Lower lobe of right lung (tissue), 2 donors: ENCODE measurements at regions not wholly inside any gene's neighbourhood (a gene's known extent, or its start where the extent isn't known, plus 50 kb on each side); places are given as distances from the start of the nearest gene placed in this dataset.
"Not testable (repeated sequence)": the region's sequence is repeated elsewhere in the genome, so short reads cannot be mapped to it uniquely, and the experiment has no call there.

Experiments used
- ATAC-seq, 2 donors: fragments of 200-7000 bp; cut with Tn5 transposase; one replicate each; pipeline ENCODE4 v1.9.1; 2020 to 2022; ENCODE audit warnings: mild to moderate bottlenecking in 2 of 2, moderate library complexity in 2 of 2
- DNase-seq: peaks from one replicate; pipeline ENCODE4 v3.0.0-alpha.2; 2020
- H3K27ac ChIP-seq: fragments of 200-600 bp; one replicate; pipeline ENCODE4 v1.8.0; 2022
- H3K27me3 ChIP-seq: fragments of 200-600 bp; one replicate; pipeline ENCODE4 v1.8.0; 2022; ENCODE audit warnings: low read depth
- H3K36me3 ChIP-seq: fragments of 200-600 bp; one replicate; pipeline ENCODE4 v1.8.0; 2022; ENCODE audit warnings: mild to moderate bottlenecking
- H3K4me1 ChIP-seq: fragments of 200-600 bp; one replicate; pipeline ENCODE4 v1.8.0; 2022
- H3K4me3 ChIP-seq: fragments of 200-600 bp; one replicate; pipeline ENCODE4 v1.8.0; 2022; ENCODE audit warnings: mild to moderate bottlenecking
- H3K9me3 ChIP-seq: fragments of 200-600 bp; one replicate; pipeline ENCODE4 v1.8.0; 2022
- intact Hi-C: fragments of 100-400 bp; cut with DNase I; formaldehyde crosslinking; loops from one replicate; pipeline ENCODE4 v1.11.0; 2022
- TF ChIP-seq, protein P1 (sequence below): fragments of 200-600 bp; IDR thresholded peaks from one replicate; pipeline ENCODE4 v1.8.0; 2022; ENCODE audit warnings: antibody characterized with exemption, mild to moderate bottlenecking
- donor health status: DM: no; HTN: yes; CAD: no; lungs with severe emphysema.

DNA sequence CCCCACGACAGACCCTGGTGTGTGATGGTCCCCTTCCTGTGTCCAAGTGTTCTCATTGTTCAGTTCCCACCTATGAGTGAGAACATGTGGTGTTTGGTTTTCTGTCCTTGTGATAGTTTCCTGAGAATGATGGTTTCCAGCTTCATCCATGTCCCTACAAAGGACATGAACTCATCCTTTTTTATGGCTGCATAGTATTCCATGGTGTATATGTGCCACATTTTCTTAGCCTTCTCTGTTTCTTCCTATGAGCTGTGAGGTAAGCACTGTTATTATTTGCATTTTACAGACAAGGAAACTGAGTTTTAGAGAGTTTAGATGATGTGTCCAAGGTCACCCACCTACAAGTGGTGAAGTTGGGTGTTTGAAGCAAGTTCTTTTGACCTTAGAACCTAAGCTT, 51.1 kb upstream of the BNC1 start:
- H3K9me3 ChIP-seq, H3K27ac ChIP-seq, H3K36me3 ChIP-seq, H3K4me3 ChIP-seq, ATAC-seq, intact Hi-C loops, H3K4me1 ChIP-seq, DNase-seq, H3K27me3 ChIP-seq: not testable (repeated sequence)

DNA sequence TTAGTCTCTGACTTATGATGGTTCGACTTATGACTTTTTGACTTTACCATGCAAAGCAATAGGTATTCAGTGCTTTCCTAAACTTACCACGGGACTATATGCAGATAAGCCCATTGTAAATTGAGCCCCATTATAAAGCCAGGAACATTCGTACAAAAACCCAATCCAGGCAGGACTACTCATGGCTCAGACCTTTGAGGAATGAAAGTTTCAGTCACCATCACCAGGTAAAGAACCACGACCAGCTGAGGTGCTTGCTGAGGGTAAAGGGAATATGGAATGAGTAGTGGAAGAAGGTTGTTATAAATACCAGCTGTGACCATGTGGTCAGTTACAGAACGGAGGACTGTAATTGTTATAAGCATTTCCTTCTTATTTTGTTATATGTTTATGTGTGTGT, 54.9 kb upstream of the BNC1 start:
- intact Hi-C loops, result no loop called here
- DNase-seq, result no peak
- TF ChIP-seq, protein P1, sequence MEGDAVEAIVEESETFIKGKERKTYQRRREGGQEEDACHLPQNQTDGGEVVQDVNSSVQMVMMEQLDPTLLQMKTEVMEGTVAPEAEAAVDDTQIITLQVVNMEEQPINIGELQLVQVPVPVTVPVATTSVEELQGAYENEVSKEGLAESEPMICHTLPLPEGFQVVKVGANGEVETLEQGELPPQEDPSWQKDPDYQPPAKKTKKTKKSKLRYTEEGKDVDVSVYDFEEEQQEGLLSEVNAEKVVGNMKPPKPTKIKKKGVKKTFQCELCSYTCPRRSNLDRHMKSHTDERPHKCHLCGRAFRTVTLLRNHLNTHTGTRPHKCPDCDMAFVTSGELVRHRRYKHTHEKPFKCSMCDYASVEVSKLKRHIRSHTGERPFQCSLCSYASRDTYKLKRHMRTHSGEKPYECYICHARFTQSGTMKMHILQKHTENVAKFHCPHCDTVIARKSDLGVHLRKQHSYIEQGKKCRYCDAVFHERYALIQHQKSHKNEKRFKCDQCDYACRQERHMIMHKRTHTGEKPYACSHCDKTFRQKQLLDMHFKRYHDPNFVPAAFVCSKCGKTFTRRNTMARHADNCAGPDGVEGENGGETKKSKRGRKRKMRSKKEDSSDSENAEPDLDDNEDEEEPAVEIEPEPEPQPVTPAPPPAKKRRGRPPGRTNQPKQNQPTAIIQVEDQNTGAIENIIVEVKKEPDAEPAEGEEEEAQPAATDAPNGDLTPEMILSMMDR, result no peak

DNA sequence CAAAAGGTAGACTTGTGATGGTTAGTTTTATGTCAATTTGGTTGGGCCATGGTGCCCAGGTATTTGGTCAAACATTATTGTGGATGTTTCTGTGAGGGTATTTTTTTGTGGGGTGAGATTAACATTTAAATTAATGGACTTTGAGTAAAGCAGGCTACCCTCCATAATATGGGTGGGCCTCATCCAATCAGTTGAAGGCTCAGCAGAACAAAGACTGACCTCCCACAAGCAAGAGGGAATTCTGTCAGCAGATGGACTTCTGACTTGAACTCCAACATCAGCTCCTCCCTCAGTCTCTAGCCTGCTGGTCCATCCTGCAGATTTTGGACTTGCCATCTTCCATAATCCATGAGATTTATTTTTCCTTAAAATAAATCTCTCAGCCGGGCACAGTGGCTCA, 55.6 kb upstream of the BNC1 start:
- Histone ChIP-seq H3K4me3 (no peak overlapping the region), H3K27me3 (peaks cover 8% of the 10 kb centered on the region), H3K9me3 (no peaks in the 10 kb centered on the region), H3K36me3 (no peaks in the 10 kb centered on the region), H3K4me1 (no peaks in the 10 kb centered on the region), H3K27ac (no peak overlapping the region)
- TF ChIP-seq, protein P1, result no peak
- DNase-seq (no peak), ATAC-seq (no peak)
- intact Hi-C loops, result no loop called here

More for the DNA sequence above, 54.9 kb upstream of the BNC1 start:
- no peak overlapping the region for H3K4me3 ChIP-seq
- no peaks in the 10 kb centered on the region for H3K36me3 ChIP-seq
- no peaks in the 10 kb centered on the region for H3K4me1 ChIP-seq
- H3K27ac ChIP-seq, result no peak overlapping the region
- ATAC-seq, result no peak
- no peaks in the 10 kb centered on the region for H3K9me3 ChIP-seq
- H3K27me3 ChIP-seq, result peaks cover 4% of the 10 kb centered on the region

DNA sequence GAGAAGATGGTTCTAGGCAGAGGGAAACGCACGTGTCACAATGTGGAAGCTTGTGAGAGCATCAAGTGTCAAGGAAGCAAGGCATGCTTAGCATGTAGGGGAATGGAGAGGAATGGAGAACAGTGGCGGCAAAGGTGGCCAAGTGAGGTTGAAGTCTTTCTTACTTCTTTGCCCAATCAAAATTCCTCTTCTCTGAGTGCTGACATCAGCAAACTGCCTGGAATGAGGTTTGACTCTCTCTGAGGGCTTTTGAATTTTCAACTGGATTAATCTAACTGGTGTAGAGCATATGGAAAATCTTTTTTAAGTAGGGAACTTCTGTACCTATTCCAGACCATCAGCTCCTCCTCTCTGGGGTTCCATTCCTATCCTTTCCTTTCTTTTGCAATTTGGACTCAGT, 61.9 kb upstream of the BNC1 start:
- Histone ChIP-seq H3K27ac (no peak overlapping the region), H3K36me3 (no peaks in the 10 kb centered on the region), H3K4me3 (no peak overlapping the region), H3K4me1 (no peaks in the 10 kb centered on the region), H3K9me3 (no peaks in the 10 kb centered on the region), H3K27me3 (peaks cover 10% of the 10 kb centered on the region)
- intact Hi-C loops, result no loop called here
- ATAC-seq (no peak), DNase-seq (no peak)
- TF ChIP-seq, protein P1, result no peak

DNA sequence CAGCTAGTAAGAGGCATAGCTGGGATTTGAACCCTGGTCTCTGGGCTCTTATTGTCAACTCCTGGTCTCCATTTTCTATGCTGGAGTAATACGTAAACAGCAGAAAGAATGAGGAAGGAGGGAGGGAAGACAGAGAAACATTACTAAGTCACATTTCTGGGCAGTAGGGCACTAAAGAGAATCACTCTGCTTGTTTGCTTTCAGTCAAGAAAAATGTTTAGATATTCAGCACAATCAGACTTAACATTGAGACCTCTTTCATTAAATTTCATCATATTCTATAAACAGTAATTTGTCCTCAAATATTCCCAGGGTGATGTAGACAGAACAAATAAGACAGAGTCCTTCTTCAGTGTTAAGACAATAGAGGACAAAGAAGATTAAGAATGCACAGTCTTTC, 67.7 kb upstream of the BNC1 start:
- Histone ChIP-seq H3K9me3 (no peaks in the 10 kb centered on the region), H3K27ac (no peak overlapping the region), H3K4me1 (no peaks in the 10 kb centered on the region), H3K36me3 (no peaks in the 10 kb centered on the region), H3K4me3 (no peak overlapping the region), H3K27me3 (peaks cover 3% of the 10 kb centered on the region)
- intact Hi-C loops, result no loop called here
- TF ChIP-seq, protein P1, result no peak
- no peak for ATAC-seq
- no peak for DNase-seq

DNA sequence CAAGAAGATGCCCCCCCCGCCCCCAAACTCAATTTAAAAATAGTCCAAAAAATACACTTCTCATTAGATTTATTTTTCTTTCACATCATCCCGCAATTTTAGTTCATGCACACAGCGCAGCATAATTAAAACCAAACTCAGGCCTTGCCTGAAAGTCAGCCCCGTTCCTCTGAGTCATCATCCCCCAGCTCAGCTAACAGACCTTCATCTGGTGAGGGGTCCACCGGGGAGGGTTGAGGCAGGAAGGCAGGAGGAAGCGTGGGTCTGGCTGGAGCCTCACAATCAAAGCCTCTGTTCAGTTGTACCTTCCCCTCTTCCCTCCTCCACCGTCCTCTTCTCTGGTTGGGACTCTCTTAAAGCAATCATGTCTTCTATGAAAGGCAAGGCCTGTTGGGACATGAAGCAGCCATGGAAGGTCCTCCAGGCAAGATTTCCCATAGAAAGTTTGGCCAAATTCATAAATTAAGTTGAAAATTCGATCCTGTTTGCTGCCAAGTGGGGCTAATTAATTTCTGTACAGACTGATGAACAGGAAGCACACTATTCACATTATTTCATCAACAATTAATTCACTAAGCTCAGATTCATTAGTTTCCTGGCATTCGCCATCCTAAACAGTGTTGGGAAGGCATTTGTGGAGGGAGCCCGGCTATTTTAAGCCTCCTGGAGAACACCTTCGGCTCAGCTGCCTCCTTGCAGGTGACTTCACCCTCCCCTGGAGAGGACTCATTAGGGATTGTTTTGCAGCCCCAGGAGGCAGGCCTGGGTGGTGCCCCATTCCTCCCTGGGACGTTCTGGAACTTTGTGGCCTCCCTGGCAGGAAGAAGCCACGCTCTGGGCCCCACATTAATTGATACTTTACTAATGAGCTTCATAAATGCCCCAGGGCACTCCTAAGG, 72.3 kb upstream of the BNC1 start:
- no peaks in the 10 kb centered on the region for H3K4me1 ChIP-seq
- no peaks in the 10 kb centered on the region for H3K36me3 ChIP-seq
- H3K9me3 ChIP-seq, result no peaks in the 10 kb centered on the region
- ATAC-seq (no peak), DNase-seq (no peak)
- no peak overlapping the region for H3K27ac ChIP-seq
- intact Hi-C loops, result no loop called here
- H3K27me3 ChIP-seq, result peaks cover 9% of the 10 kb centered on the region
- TF ChIP-seq, protein P1, result no peak
- no peak overlapping the region for H3K4me3 ChIP-seq
